Neural progenitor cell (in vitro differentiated cells): ENCODE measurements at regions not wholly inside any gene's neighbourhood (a gene's known extent, or its start where the extent isn't known, plus 50 kb on each side); places are given as distances from the start of the nearest gene placed in this dataset.

Experiments used
- EZH2 ChIP-seq: fragments of 200-600 bp; sonication (generic); IDR thresholded peaks from 2 replicates; pipeline ENCODE4 v1.6.1; 2017; ENCODE audit warnings: antibody characterized with exemption, mild to moderate bottlenecking, moderate library complexity
- TF ChIP-seq, protein P1 (sequence below): fragments of 200-600 bp; sonication (generic); IDR thresholded peaks from 2 replicates; pipeline ENCODE4 v1.5.1; 2017; ENCODE audit warnings: antibody characterized with exemption, mild to moderate bottlenecking

DNA sequence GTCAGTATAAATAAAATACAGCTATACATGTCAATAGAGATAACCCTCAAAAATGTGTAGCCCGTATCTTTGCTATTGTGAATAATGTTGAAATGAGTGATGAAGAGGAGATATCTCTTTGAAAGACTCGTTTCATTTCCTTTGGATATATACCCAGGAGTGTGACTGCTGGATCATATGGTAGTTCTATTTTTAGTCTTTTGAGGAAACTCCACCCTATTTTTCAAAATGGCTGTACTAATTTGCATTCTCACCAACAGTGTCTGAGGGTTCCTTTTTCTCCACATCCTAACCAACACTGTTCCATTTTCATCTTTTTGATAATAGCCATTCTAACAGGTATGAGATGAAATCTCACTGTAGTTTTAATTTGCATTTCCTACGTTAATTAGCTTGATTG, 237.5 kb upstream of the GBE1 start:
- TF ChIP-seq EZH2: no peak
- TF ChIP-seq, protein P1, sequence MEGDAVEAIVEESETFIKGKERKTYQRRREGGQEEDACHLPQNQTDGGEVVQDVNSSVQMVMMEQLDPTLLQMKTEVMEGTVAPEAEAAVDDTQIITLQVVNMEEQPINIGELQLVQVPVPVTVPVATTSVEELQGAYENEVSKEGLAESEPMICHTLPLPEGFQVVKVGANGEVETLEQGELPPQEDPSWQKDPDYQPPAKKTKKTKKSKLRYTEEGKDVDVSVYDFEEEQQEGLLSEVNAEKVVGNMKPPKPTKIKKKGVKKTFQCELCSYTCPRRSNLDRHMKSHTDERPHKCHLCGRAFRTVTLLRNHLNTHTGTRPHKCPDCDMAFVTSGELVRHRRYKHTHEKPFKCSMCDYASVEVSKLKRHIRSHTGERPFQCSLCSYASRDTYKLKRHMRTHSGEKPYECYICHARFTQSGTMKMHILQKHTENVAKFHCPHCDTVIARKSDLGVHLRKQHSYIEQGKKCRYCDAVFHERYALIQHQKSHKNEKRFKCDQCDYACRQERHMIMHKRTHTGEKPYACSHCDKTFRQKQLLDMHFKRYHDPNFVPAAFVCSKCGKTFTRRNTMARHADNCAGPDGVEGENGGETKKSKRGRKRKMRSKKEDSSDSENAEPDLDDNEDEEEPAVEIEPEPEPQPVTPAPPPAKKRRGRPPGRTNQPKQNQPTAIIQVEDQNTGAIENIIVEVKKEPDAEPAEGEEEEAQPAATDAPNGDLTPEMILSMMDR: no peak
